KMS-11 (cell line): ENCODE measurements at regions not wholly inside any gene's neighbourhood (a gene's known extent, or its start where the extent isn't known, plus 50 kb on each side); places are given as distances from the start of the nearest gene placed in this dataset.

Experiments used
- H2AFZ ChIP-seq: fragments of 200-600 bp; sonication (generic); 2 replicates; pipeline ENCODE4 v1.6.1; 2016; ENCODE audit warnings: antibody characterized with exemption, mixed run types, low read depth
- H3K27ac ChIP-seq: fragments of 200-600 bp; sonication (generic); 2 replicates; pipeline ENCODE4 v1.6.1; 2016; ENCODE audit warnings: mild to moderate bottlenecking, mixed run types
- H3K27me3 ChIP-seq: fragments of 200-600 bp; sonication (generic); 2 replicates; pipeline ENCODE4 v1.6.1; 2017; ENCODE audit warnings: mild to moderate bottlenecking, low read depth, mixed run types, moderate library complexity; ENCODE audit not compliant: insufficient read depth
- H3K36me3 ChIP-seq: fragments of 200-600 bp; sonication (generic); 2 replicates; pipeline ENCODE4 v1.6.1; 2017; ENCODE audit warnings: mild to moderate bottlenecking, mixed run types; ENCODE audit not compliant: insufficient read depth
- H3K4me1 ChIP-seq: fragments of 200-600 bp; sonication (generic); 2 replicates; pipeline ENCODE4 v1.6.1; 2016; ENCODE audit warnings: mild to moderate bottlenecking, low read depth, mixed run types; ENCODE audit not compliant: poor library complexity, severe bottlenecking
- H3K4me2 ChIP-seq: fragments of 200-600 bp; sonication (generic); 2 replicates; pipeline ENCODE4 v1.7.0; 2016; ENCODE audit warnings: mild to moderate bottlenecking, mixed run types
- H3K4me3 ChIP-seq: fragments of 200-600 bp; sonication (generic); IDR thresholded peaks from 2 replicates; pipeline ENCODE4 v1.6.1; 2017; ENCODE audit warnings: low read depth, low read length, mixed read lengths; ENCODE audit not compliant: insufficient read depth
- H3K79me2 ChIP-seq: fragments of 200-600 bp; sonication (generic); 2 replicates; pipeline ENCODE4 v1.6.1; 2016; ENCODE audit warnings: low read depth, mixed run types; ENCODE audit not compliant: insufficient read depth
- H3K9ac ChIP-seq: fragments of 200-600 bp; sonication (generic); 2 replicates; pipeline ENCODE4 v1.6.1; 2016; ENCODE audit warnings: mild to moderate bottlenecking, mixed run types
- H4K20me1 ChIP-seq: fragments of 200-600 bp; sonication (generic); 2 replicates; pipeline ENCODE4 v1.6.1; 2016; ENCODE audit warnings: mild to moderate bottlenecking, mixed run types; ENCODE audit not compliant: insufficient read depth
- CTCF ChIP-seq: fragments of 200-600 bp; sonication (generic); conservative IDR thresholded peaks from 2 replicates; pipeline ENCODE4 v1.6.1; 2017; ENCODE audit warnings: low read depth, mild to moderate bottlenecking, antibody characterized with exemption, low read length, moderate library complexity, mixed read lengths

GRCh38 chr5:125655156-125655555, 768.1 kb upstream of the GRAMD2B start:
- no peak overlapping the region for H3K27ac ChIP-seq
- no peaks in the 10 kb centered on the region for H3K27me3 ChIP-seq
- no peaks in the 10 kb centered on the region for H3K79me2 ChIP-seq
- H3K4me2 ChIP-seq: no peak overlapping the region
- no peak for TF ChIP-seq CTCF
- no peak overlapping the region for H3K9ac ChIP-seq
- H4K20me1 ChIP-seq: no peaks in the 10 kb centered on the region
- H3K4me1 ChIP-seq: no peaks in the 10 kb centered on the region
- no peak overlapping the region for H3K4me3 ChIP-seq
- no peaks in the 10 kb centered on the region for H3K36me3 ChIP-seq
- no peak overlapping the region for H2AFZ ChIP-seq

- TF ChIP-seq CTCF: no peak
- Histone ChIP-seq H3K4me1 (no peaks in the 10 kb centered on the region), H3K4me2 (no peak overlapping the region), H2AFZ (no peak overlapping the region), H3K79me2 (no peaks in the 10 kb centered on the region), H3K27ac (no peak overlapping the region), H3K27me3 (no peaks in the 10 kb centered on the region), H3K9ac (no peak overlapping the region), H4K20me1 (no peaks in the 10 kb centered on the region), H3K4me3 (no peak overlapping the region), H3K36me3 (no peaks in the 10 kb centered on the region)
These were observed 765.3 kb upstream of the GRAMD2B start for GRCh38 chr5:125657936-125658335.

GRCh38 chr5:125659316-125660023, 763.7 kb upstream of the GRAMD2B start:
- no peak overlapping the region for H2AFZ ChIP-seq
- no peaks in the 10 kb centered on the region for H3K4me1 ChIP-seq
- no peaks in the 10 kb centered on the region for H3K79me2 ChIP-seq
- no peaks in the 10 kb centered on the region for H3K36me3 ChIP-seq
- H3K4me3 ChIP-seq: no peak overlapping the region
- H3K27ac ChIP-seq: no peak overlapping the region
- no peak overlapping the region for H3K9ac ChIP-seq
- H3K27me3 ChIP-seq: no peaks in the 10 kb centered on the region
- no peaks in the 10 kb centered on the region for H4K20me1 ChIP-seq
- H3K4me2 ChIP-seq: no peak overlapping the region
- no peak for TF ChIP-seq CTCF

- no peak for TF ChIP-seq CTCF
- H3K36me3 ChIP-seq: no peaks in the 10 kb centered on the region
- H3K4me3 ChIP-seq: no peak overlapping the region
- no peaks in the 10 kb centered on the region for H4K20me1 ChIP-seq
- no peaks in the 10 kb centered on the region for H3K79me2 ChIP-seq
- no peak overlapping the region for H3K27ac ChIP-seq
- H3K4me1 ChIP-seq: no peaks in the 10 kb centered on the region
- H3K4me2 ChIP-seq: no peak overlapping the region
- no peak overlapping the region for H3K9ac ChIP-seq
- no peak overlapping the region for H2AFZ ChIP-seq
- no peaks in the 10 kb centered on the region for H3K27me3 ChIP-seq
These were observed 762.8 kb upstream of the GRAMD2B start for GRCh38 chr5:125660231-125660895.
